ENCODE measurements at regions not wholly inside any gene's neighbourhood (a gene's known extent, or its start where the extent isn't known, plus 50 kb on each side); places are given as distances from the start of the nearest gene placed in this dataset.

GRCh38 chr2:173854141-173854540 lies 111.0 kb downstream of the SP3 start:
- no peak for ATAC-seq
- TF ChIP-seq TOX (CRISPR knock-in tag; IDR thresholded peaks at IDR 0.05; ENCODE audit: borderline replicate concordance): no peak
- TF ChIP-seq PPARA (CRISPR knock-in tag; IDR thresholded peaks at IDR 0.05; ENCODE audit: borderline replicate concordance): no peak
- no peak for TF ChIP-seq ZC3H10 (CRISPR knock-in tag; IDR thresholded peaks at IDR 0.05)

DNA sequence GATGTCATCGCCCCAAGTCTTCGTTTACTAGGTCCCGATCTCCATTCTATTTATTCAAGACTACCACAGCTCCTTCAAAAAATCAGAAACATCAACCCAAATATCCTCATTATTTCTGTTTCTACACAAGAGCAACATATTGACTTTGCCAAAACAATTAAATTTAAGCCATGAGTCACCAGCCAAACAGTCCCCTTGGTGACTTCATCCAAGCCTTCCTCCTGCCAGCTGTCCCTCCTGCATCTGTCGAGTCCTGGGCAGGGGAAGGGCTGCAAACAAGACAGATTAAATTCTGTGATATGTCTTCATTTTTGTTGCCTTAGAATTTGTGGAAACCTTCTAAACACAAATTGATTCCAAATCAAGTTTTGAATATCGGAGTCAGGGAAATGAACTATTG lies 110.3 kb downstream of the SP3 start:
- peak; percentile 26; the same call in 1 of the 3 replicates for ATAC-seq
- TF ChIP-seq ZNF70 (CRISPR knock-in tag; IDR thresholded peaks at IDR 0.05): no peak
- TF ChIP-seq TCF4 (CRISPR knock-in tag; IDR thresholded peaks at IDR 0.05; ENCODE audit: borderline replicate concordance): no peak
- no peak for TF ChIP-seq ESRRG (CRISPR knock-in tag; IDR thresholded peaks at IDR 0.05)
- no peak for TF ChIP-seq PPARA (CRISPR knock-in tag; IDR thresholded peaks at IDR 0.05; ENCODE audit: borderline replicate concordance)
- TF ChIP-seq, protein P1, sequence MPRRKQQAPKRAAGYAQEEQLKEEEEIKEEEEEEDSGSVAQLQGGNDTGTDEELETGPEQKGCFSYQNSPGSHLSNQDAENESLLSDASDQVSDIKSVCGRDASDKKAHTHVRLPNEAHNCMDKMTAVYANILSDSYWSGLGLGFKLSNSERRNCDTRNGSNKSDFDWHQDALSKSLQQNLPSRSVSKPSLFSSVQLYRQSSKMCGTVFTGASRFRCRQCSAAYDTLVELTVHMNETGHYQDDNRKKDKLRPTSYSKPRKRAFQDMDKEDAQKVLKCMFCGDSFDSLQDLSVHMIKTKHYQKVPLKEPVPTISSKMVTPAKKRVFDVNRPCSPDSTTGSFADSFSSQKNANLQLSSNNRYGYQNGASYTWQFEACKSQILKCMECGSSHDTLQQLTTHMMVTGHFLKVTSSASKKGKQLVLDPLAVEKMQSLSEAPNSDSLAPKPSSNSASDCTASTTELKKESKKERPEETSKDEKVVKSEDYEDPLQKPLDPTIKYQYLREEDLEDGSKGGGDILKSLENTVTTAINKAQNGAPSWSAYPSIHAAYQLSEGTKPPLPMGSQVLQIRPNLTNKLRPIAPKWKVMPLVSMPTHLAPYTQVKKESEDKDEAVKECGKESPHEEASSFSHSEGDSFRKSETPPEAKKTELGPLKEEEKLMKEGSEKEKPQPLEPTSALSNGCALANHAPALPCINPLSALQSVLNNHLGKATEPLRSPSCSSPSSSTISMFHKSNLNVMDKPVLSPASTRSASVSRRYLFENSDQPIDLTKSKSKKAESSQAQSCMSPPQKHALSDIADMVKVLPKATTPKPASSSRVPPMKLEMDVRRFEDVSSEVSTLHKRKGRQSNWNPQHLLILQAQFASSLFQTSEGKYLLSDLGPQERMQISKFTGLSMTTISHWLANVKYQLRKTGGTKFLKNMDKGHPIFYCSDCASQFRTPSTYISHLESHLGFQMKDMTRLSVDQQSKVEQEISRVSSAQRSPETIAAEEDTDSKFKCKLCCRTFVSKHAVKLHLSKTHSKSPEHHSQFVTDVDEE (CRISPR knock-in tag; IDR thresholded peaks at IDR 0.05): no peak
- no peak for TF ChIP-seq BACH2 (CRISPR knock-in tag; IDR thresholded peaks at IDR 0.05; ENCODE audit: borderline replicate concordance)
- TF ChIP-seq, protein P2, sequence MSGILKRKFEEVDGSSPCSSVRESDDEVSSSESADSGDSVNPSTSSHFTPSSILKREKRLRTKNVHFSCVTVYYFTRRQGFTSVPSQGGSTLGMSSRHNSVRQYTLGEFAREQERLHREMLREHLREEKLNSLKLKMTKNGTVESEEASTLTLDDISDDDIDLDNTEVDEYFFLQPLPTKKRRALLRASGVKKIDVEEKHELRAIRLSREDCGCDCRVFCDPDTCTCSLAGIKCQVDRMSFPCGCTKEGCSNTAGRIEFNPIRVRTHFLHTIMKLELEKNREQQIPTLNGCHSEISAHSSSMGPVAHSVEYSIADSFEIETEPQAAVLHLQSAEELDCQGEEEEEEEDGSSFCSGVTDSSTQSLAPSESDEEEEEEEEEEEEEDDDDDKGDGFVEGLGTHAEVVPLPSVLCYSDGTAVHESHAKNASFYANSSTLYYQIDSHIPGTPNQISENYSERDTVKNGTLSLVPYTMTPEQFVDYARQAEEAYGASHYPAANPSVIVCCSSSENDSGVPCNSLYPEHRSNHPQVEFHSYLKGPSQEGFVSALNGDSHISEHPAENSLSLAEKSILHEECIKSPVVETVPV (CRISPR knock-in tag; IDR thresholded peaks at IDR 0.05): no peak
- TF ChIP-seq, protein P3, sequence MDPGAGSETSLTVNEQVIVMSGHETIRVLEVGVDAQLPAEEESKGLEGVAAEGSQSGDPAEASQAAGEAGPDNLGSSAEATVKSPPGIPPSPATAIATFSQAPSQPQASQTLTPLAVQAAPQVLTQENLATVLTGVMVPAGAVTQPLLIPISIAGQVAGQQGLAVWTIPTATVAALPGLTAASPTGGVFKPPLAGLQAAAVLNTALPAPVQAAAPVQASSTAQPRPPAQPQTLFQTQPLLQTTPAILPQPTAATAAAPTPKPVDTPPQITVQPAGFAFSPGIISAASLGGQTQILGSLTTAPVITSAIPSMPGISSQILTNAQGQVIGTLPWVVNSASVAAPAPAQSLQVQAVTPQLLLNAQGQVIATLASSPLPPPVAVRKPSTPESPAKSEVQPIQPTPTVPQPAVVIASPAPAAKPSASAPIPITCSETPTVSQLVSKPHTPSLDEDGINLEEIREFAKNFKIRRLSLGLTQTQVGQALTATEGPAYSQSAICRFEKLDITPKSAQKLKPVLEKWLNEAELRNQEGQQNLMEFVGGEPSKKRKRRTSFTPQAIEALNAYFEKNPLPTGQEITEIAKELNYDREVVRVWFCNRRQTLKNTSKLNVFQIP (CRISPR knock-in tag; IDR thresholded peaks at IDR 0.05; ENCODE audit: borderline replicate concordance, low read depth): no peak
- TF ChIP-seq SNAI2 (CRISPR knock-in tag; IDR thresholded peaks at IDR 0.05): no peak

GRCh38 chr2:173855661-173856060 lies 109.5 kb downstream of the SP3 start:
- ATAC-seq: no peak
- TF ChIP-seq ZFP30 (CRISPR knock-in tag; IDR thresholded peaks at IDR 0.05) (no peak), ZNF8 (CRISPR knock-in tag; IDR thresholded peaks at IDR 0.05) (no peak)
- TF ChIP-seq, protein P3 (CRISPR knock-in tag; IDR thresholded peaks at IDR 0.05; ENCODE audit: borderline replicate concordance, low read depth): no peak
- TF ChIP-seq, protein P2 (CRISPR knock-in tag; IDR thresholded peaks at IDR 0.05): no peak

Measured in SK-N-SH treated with all-trans-retinoic acid at 6 μM for 48 hours (cell line).